ENCODE measurements at regions not wholly inside any gene's neighbourhood (a gene's known extent, or its start where the extent isn't known, plus 50 kb on each side); places are given as distances from the start of the nearest gene placed in this dataset.

- no peak overlapping the region for H3K27ac ChIP-seq (ENCODE audit: low read length)
- H3K36me3 ChIP-seq (ENCODE audit: control insufficient read depth, insufficient read depth, low read length), result no peaks in the 10 kb centered on the region
- H3K4me3 ChIP-seq (ENCODE audit: low read length), result no peak overlapping the region
- no peaks in the 10 kb centered on the region for H3K9me3 ChIP-seq (replicated peaks; ENCODE audit: control insufficient read depth, low read depth, low read length)
- no peaks in the 10 kb centered on the region for H3K4me1 ChIP-seq (ENCODE audit: control insufficient read depth, insufficient read depth, low read length)
- no peak for DNase-seq
- H3K27me3 ChIP-seq (ENCODE audit: control insufficient read depth, insufficient read depth, low read length), result peaks cover 14% of the 10 kb centered on the region
- 56% methylated on average over 16 of the region's 17 CpGs for WGBS (ENCODE audit: insufficient coverage)
These were observed 338.0 kb downstream of the MATN1 start for GRCh38 chr1:30385246-30385995.

- WGBS (ENCODE audit: insufficient coverage), result 63% methylated on average over 7 of the region's 10 CpGs
- H3K9me3 ChIP-seq (replicated peaks; ENCODE audit: control insufficient read depth, low read depth, low read length), result no peaks in the 10 kb centered on the region
- H3K4me3 ChIP-seq (ENCODE audit: low read length), result no peak overlapping the region
- DNase-seq, result no peak
- peaks cover 14% of the 10 kb centered on the region for H3K27me3 ChIP-seq (ENCODE audit: control insufficient read depth, insufficient read depth, low read length)
- peaks cover 4% of the 10 kb centered on the region for H3K4me1 ChIP-seq (ENCODE audit: control insufficient read depth, insufficient read depth, low read length)
- H3K27ac ChIP-seq (ENCODE audit: low read length), result no peak overlapping the region
- no peaks in the 10 kb centered on the region for H3K36me3 ChIP-seq (ENCODE audit: control insufficient read depth, insufficient read depth, low read length)
These were observed 338.8 kb downstream of the MATN1 start for GRCh38 chr1:30384286-30385245.

GRCh38 chr1:30383221-30383711 is 340.1 kb downstream of the MATN1 start:
- no peak for DNase-seq
- H3K36me3 ChIP-seq (ENCODE audit: control insufficient read depth, insufficient read depth, low read length), result no peaks in the 10 kb centered on the region
- no peak overlapping the region for H3K4me3 ChIP-seq (ENCODE audit: low read length)
- H3K27me3 ChIP-seq (ENCODE audit: control insufficient read depth, insufficient read depth, low read length), result peaks cover 22% of the 10 kb centered on the region
- peaks cover 12% of the 10 kb centered on the region for H3K4me1 ChIP-seq (ENCODE audit: control insufficient read depth, insufficient read depth, low read length)
- H3K27ac ChIP-seq (ENCODE audit: low read length), result no peak overlapping the region
- 49% methylated on average over 7 of the region's 12 CpGs for WGBS (ENCODE audit: insufficient coverage)
- H3K9me3 ChIP-seq (replicated peaks; ENCODE audit: control insufficient read depth, low read depth, low read length), result no peaks in the 10 kb centered on the region

GRCh38 chr1:30382496-30382895 is 340.9 kb downstream of the MATN1 start:
- DNase-seq, result no peak
- Histone ChIP-seq H3K4me1 (ENCODE audit: control insufficient read depth, insufficient read depth, low read length) (peaks cover 16% of the 10 kb centered on the region), H3K27me3 (ENCODE audit: control insufficient read depth, insufficient read depth, low read length) (peaks cover 26% of the 10 kb centered on the region), H3K27ac (ENCODE audit: low read length) (no peak overlapping the region), H3K9me3 (replicated peaks; ENCODE audit: control insufficient read depth, low read depth, low read length) (no peaks in the 10 kb centered on the region), H3K36me3 (ENCODE audit: control insufficient read depth, insufficient read depth, low read length) (no peaks in the 10 kb centered on the region), H3K4me3 (ENCODE audit: low read length) (no peak overlapping the region)
- WGBS (ENCODE audit: insufficient coverage), result no CpG with 5 or more reads among the region's 2 CpGs

- Histone ChIP-seq H3K27me3 (ENCODE audit: control insufficient read depth, insufficient read depth, low read length) (peaks cover 32% of the 10 kb centered on the region), H3K9me3 (replicated peaks; ENCODE audit: control insufficient read depth, low read depth, low read length) (no peaks in the 10 kb centered on the region), H3K27ac (ENCODE audit: low read length) (no peak overlapping the region), H3K36me3 (ENCODE audit: control insufficient read depth, insufficient read depth, low read length) (no peaks in the 10 kb centered on the region), H3K4me1 (ENCODE audit: control insufficient read depth, insufficient read depth, low read length) (peaks cover 16% of the 10 kb centered on the region), H3K4me3 (ENCODE audit: low read length) (no peak overlapping the region)
- WGBS (ENCODE audit: insufficient coverage), result 73% methylated on average over 6 of the region's 7 CpGs
- no peak for DNase-seq
These were observed 341.6 kb downstream of the MATN1 start for GRCh38 chr1:30381671-30382365.

- H3K36me3 ChIP-seq (ENCODE audit: control insufficient read depth, insufficient read depth, low read length), result no peaks in the 10 kb centered on the region
- 52% methylated on average over 4 of the region's 5 CpGs for WGBS (ENCODE audit: insufficient coverage)
- no peak for DNase-seq
- no peaks in the 10 kb centered on the region for H3K9me3 ChIP-seq (replicated peaks; ENCODE audit: control insufficient read depth, low read depth, low read length)
- no peak overlapping the region for H3K27ac ChIP-seq (ENCODE audit: low read length)
- H3K4me3 ChIP-seq (ENCODE audit: low read length), result no peak overlapping the region
- peaks cover 16% of the 10 kb centered on the region for H3K4me1 ChIP-seq (ENCODE audit: control insufficient read depth, insufficient read depth, low read length)
- H3K27me3 ChIP-seq (ENCODE audit: control insufficient read depth, insufficient read depth, low read length), result peaks cover 35% of the 10 kb centered on the region
These were observed 342.1 kb downstream of the MATN1 start for GRCh38 chr1:30381266-30381665.

GRCh38 chr1:30380625-30380984 is 342.8 kb downstream of the MATN1 start:
- H3K4me3 ChIP-seq (ENCODE audit: low read length), result no peak overlapping the region

GRCh38 chr1:30379684-30380624 is 343.4 kb downstream of the MATN1 start:
- peak; percentile 83 for DNase-seq

More at GRCh38 chr1:30380625-30380984, 342.8 kb downstream of the MATN1 start:
- no peaks in the 10 kb centered on the region for H3K9me3 ChIP-seq (replicated peaks; ENCODE audit: control insufficient read depth, low read depth, low read length)
- no peaks in the 10 kb centered on the region for H3K36me3 ChIP-seq (ENCODE audit: control insufficient read depth, insufficient read depth, low read length)
- peaks cover 37% of the 10 kb centered on the region for H3K27me3 ChIP-seq (ENCODE audit: control insufficient read depth, insufficient read depth, low read length)
- H3K4me1 ChIP-seq (ENCODE audit: control insufficient read depth, insufficient read depth, low read length), result peaks cover 16% of the 10 kb centered on the region
- no peak overlapping the region for H3K27ac ChIP-seq (ENCODE audit: low read length)
- WGBS (ENCODE audit: insufficient coverage), result 0% methylated on average over 3 of the region's 3 CpGs
- no peak for DNase-seq

GRCh38 chr1:30378991-30379581 is 344.3 kb downstream of the MATN1 start:
- 6% methylated on average over 9 of the region's 18 CpGs for WGBS (ENCODE audit: insufficient coverage)
- Histone ChIP-seq H3K4me1 (ENCODE audit: control insufficient read depth, insufficient read depth, low read length) (peaks cover 16% of the 10 kb centered on the region), H3K27me3 (ENCODE audit: control insufficient read depth, insufficient read depth, low read length) (peaks cover 31% of the 10 kb centered on the region), H3K9me3 (replicated peaks; ENCODE audit: control insufficient read depth, low read depth, low read length) (no peaks in the 10 kb centered on the region), H3K4me3 (ENCODE audit: low read length) (no peak overlapping the region), H3K36me3 (ENCODE audit: control insufficient read depth, insufficient read depth, low read length) (no peaks in the 10 kb centered on the region), H3K27ac (ENCODE audit: low read length) (no peak overlapping the region)
- peak; percentile 68 for DNase-seq

More at GRCh38 chr1:30379684-30380624, 343.4 kb downstream of the MATN1 start:
- Histone ChIP-seq H3K4me3 (ENCODE audit: low read length) (no peak overlapping the region), H3K36me3 (ENCODE audit: control insufficient read depth, insufficient read depth, low read length) (no peaks in the 10 kb centered on the region), H3K27me3 (ENCODE audit: control insufficient read depth, insufficient read depth, low read length) (peaks cover 33% of the 10 kb centered on the region), H3K27ac (ENCODE audit: low read length) (no peak overlapping the region), H3K4me1 (ENCODE audit: control insufficient read depth, insufficient read depth, low read length) (peaks cover 16% of the 10 kb centered on the region), H3K9me3 (replicated peaks; ENCODE audit: control insufficient read depth, low read depth, low read length) (no peaks in the 10 kb centered on the region)
- 61% methylated on average over 10 of the region's 13 CpGs for WGBS (ENCODE audit: insufficient coverage)
